HCT116 (cell line): ENCODE measurements at regions not wholly inside any gene's neighbourhood (a gene's known extent, or its start where the extent isn't known, plus 50 kb on each side); places are given as distances from the start of the nearest gene placed in this dataset.

Experiments
- ATAC-seq: fragments of 200-7000 bp; cut with Tn5 transposase; 2 replicates; pipeline ENCODE4 v1.9.1; 2020; ENCODE audit warnings: mild to moderate bottlenecking, moderate library complexity
- BruUV-seq: library from RNA; stranded (reverse); fragments of 400-500 nt; replicated peaks from 2 replicates; lab custom pipeline; 2021; lab: Mats Ljungman, UMichigan
- CTCF ChIA-PET: fragments of 300-600 bp; sonication (Branson Sonifier 250); formaldehyde crosslinking; loops from one replicate; lab custom pipeline; 2021; ENCODE audit warnings: antibody characterized with exemption; lab: Charles Lee
- POLR2A ChIA-PET: fragments of 300-600, 350-600 bp; sonication (Branson Sonifier 250); formaldehyde crosslinking; loops from one replicate; lab custom pipeline; 2021; ENCODE audit warnings: antibody characterized with exemption; lab: Charles Lee
- RAD21 ChIA-PET, 2 experiments: fragments of 300-600 bp; sonication (Branson Sonifier 250); formaldehyde crosslinking; loops; one replicate each; lab custom pipeline; 2023; ENCODE audit warnings: low total read pairs in 2 of 2; ENCODE audit not compliant: uncharacterized antibody in 2 of 2, unreplicated experiment in 2 of 2, low non-redundant PET in 1 of 2; lab: Charles Lee
- DNase-seq: peaks from one replicate; pipeline ENCODE4 v3.0.0-alpha.2; 2010; ENCODE audit warnings: low read depth, low spot score
- H2AFZ ChIP-seq: fragments of 200-600 bp; shearing (Covaris generic), sonication (generic); 2 replicates; pipeline ENCODE4 v1.6.1; 2017; ENCODE audit warnings: low read depth, mixed run types, mixed read lengths, antibody characterized with exemption, low read length; ENCODE audit not compliant: poor library complexity, severe bottlenecking
- H3K27ac ChIP-seq: 2 replicates; pipeline ENCODE4 v1.5.1; 2012; ENCODE audit warnings: low read depth, low read length
- H3K27me3 ChIP-seq: fragments of 200-600 bp; sonication (generic); 2 replicates; pipeline ENCODE4 v1.6.1; 2016; ENCODE audit warnings: mixed run types, low read length, mixed read lengths; ENCODE audit not compliant: insufficient read depth
- H3K36me3 ChIP-seq, 2 experiments: fragments of 200-500 bp in 1 of 2; fragments of 200-600 bp in 1 of 2; sonication (Bioruptor generic) in 1 of 2; sonication (generic) in 1 of 2; 2 replicates each; pipeline versions ENCODE4 v1.5.1 to v1.6.1; 2014 to 2016; ENCODE audit warnings: low read length in 2 of 2, inconsistent platforms in 1 of 2, mixed read lengths in 1 of 2, mixed run types in 1 of 2; ENCODE audit not compliant: insufficient read depth in 2 of 2, control insufficient read depth in 1 of 2
- H3K4me1 ChIP-seq, 2 experiments: fragments of 200-600 bp in 1 of 2; sonication (generic) in 1 of 2; 2 replicates each; pipeline versions ENCODE4 v1.5.1 to v1.6.1; 2012 to 2017; ENCODE audit warnings: low read length in 2 of 2, inconsistent platforms in 1 of 2, mild to moderate bottlenecking in 1 of 2, mixed read lengths in 1 of 2, mixed run types in 1 of 2, moderate library complexity in 1 of 2; ENCODE audit not compliant: insufficient read depth in 2 of 2, control insufficient read depth in 1 of 2
- H3K4me2 ChIP-seq: fragments of 200-600 bp; sonication (generic); 2 replicates; pipeline ENCODE4 v1.6.1; 2017; ENCODE audit warnings: mixed run types, low read length, mixed read lengths
- H3K4me3 ChIP-seq, 2 experiments: fragments of 200-600 bp in 1 of 2; sonication (generic) in 1 of 2; replicated peaks in 1 of 2; 2 replicates each; pipeline ENCODE4 v1.5.1; 2011 to 2016; ENCODE audit warnings: low read length in 2 of 2, control low read depth in 1 of 2, low read depth in 1 of 2, mild to moderate bottlenecking in 1 of 2, mixed read lengths in 1 of 2, mixed run types in 1 of 2
- H3K79me2 ChIP-seq: fragments of 200-600 bp; sonication (generic); 2 replicates; pipeline ENCODE4 v1.6.1; 2017; ENCODE audit warnings: mild to moderate bottlenecking, mixed run types, low read length, moderate library complexity, mixed read lengths; ENCODE audit not compliant: insufficient read depth
- H3K9ac ChIP-seq: fragments of 200-600 bp; sonication (generic); 2 replicates; pipeline ENCODE4 v1.6.1; 2016; ENCODE audit warnings: low read length, mixed read lengths
- H3K9me2 ChIP-seq: fragments of 200-600 bp; sonication (generic), shearing (Covaris generic); 2 replicates; pipeline ENCODE4 v1.6.1; 2017; ENCODE audit warnings: mixed run types, mild to moderate bottlenecking, moderate library complexity; ENCODE audit not compliant: insufficient read depth
- H3K9me3 ChIP-seq, 2 experiments: fragments of 200-500 bp in 1 of 2; fragments of 200-600 bp in 1 of 2; sonication (Bioruptor generic) in 1 of 2; sonication (generic) in 1 of 2; 2 replicates each; pipeline ENCODE4 v1.6.1; 2014 to 2017; ENCODE audit warnings: low read length in 2 of 2, mixed read lengths in 2 of 2, inconsistent platforms in 1 of 2, low read depth in 1 of 2, mild to moderate bottlenecking in 1 of 2, mixed run types in 1 of 2, moderate library complexity in 1 of 2; ENCODE audit not compliant: control insufficient read depth in 1 of 2, insufficient read depth in 1 of 2
- H4K20me1 ChIP-seq: fragments of 200-600 bp; sonication (generic), shearing (Covaris generic); 2 replicates; pipeline ENCODE4 v1.6.1; 2017; ENCODE audit warnings: mixed run types, mild to moderate bottlenecking, moderate library complexity; ENCODE audit not compliant: insufficient read depth
- CBX3 ChIP-seq: IDR thresholded peaks from 2 replicates; pipeline ENCODE4 v1.6.1; 2012; ENCODE audit warnings: low read depth
- CEBPB ChIP-seq: IDR thresholded peaks from 2 replicates; pipeline ENCODE4 v1.6.1; 2012; ENCODE audit warnings: low read depth
- ELF1 ChIP-seq: IDR thresholded peaks from 2 replicates; pipeline ENCODE4 v1.6.1; 2012; ENCODE audit warnings: low read depth, borderline replicate concordance
- FOSL1 ChIP-seq: IDR thresholded peaks from 2 replicates; pipeline ENCODE4 v1.6.1; 2012; ENCODE audit warnings: low read depth
- TCF7L2 ChIP-seq: IDR thresholded peaks from 2 replicates; pipeline ENCODE4 v1.7.0; 2011; ENCODE audit warnings: borderline replicate concordance, inconsistent platforms; ENCODE audit not compliant: insufficient read depth, insufficient read length; ENCODE audit errors: extremely low read depth
- YY1 ChIP-seq: IDR thresholded peaks from 2 replicates; pipeline ENCODE4 v1.6.1; 2011; ENCODE audit warnings: low read length, low read depth, moderate library complexity, mild to moderate bottlenecking; ENCODE audit not compliant: insufficient replicate concordance; ENCODE audit errors: extremely low read depth
- ZNF274 ChIP-seq: fragments of 200-500 bp; sonication (Bioruptor generic); IDR thresholded peaks from 2 replicates; pipeline ENCODE4 v1.6.1; 2014; ENCODE audit warnings: mild to moderate bottlenecking, low read depth, low read length, inconsistent platforms
- intact Hi-C: fragments of 100-400 bp; cut with micrococcal nuclease; formaldehyde crosslinking; loops from 2 replicates; pipeline ENCODE4 v1.10.0; 2022
- TF ChIP-seq, protein P1 (sequence below): IDR thresholded peaks from 2 replicates; pipeline ENCODE4 v1.6.1; 2012
- TF ChIP-seq, protein P2 (sequence below), 3 experiments: fragments of 200-600 bp in 1 of 3; sonication (generic) in 1 of 3; IDR thresholded peaks in 2 of 3; conservative IDR thresholded peaks in 1 of 3; 2 replicates each; pipeline ENCODE4 v1.5.1; 2012 to 2017; ENCODE audit warnings: low read depth in 2 of 3, low read length in 2 of 3, antibody characterized with exemption in 1 of 3, borderline replicate concordance in 1 of 3, control low read depth in 1 of 3, mild to moderate bottlenecking in 1 of 3, mixed read lengths in 1 of 3, mixed run types in 1 of 3, moderate library complexity in 1 of 3; ENCODE audit not compliant: insufficient read depth in 1 of 3

DNA sequence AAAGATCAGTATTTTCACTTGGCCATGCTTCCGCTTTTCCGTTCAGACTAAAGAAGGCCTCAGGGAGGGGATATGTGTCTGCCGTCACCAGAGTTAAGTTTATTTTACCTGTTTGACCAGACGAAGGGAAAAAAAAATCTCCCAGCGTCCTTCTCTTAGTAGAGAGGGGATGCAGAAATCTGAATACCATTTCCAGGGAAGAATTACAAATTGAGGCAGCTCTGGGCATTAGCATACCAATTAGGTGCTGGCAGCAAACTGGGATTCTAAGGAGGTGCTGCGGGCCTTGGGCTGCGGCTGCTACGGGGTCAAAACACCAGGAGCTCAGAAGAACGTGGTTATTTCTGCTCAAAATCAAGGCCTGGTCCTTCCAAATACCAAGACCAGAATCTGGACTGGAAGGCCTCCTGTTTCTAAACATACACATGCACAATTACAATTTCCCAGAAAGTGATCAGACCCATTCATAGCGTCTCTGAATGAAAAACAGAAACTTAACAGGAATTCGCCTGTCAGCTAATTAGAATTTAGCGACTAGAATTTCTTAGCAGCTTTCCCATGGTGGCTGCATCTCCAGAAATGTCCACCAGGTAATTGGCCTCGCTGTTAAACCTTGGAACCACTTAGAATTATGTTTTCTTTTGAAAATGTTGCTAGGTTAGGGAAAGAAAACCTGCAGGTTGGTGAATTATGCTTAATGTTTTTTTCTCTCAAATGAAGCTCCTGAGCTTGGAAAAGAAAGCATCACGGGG lies 617.0 kb downstream of the VRK1 start:
- CTCF ChIA-PET: no interaction called here
- BruUV-seq: no TSS peak
- no peak overlapping the region for H3K27ac ChIP-seq

DNA sequence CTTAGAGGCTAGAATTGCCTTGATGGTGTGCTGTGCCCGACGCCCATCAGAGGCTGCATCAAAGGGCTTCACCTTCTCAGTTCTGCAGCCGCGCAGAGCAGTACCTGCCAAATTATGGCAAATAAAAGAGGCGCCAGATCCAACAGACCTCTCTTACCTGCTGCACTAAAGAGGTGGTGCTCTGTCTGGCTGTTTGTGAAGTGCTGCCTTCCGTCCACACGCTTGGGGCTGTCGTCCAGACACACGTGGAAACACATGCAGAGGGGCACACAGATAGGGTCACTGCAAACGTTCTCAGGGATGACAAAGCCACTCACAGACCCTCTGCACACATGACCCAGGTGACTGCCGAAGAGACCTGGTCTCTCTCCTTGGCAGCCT lies 617.5 kb downstream of the VRK1 start:
- Histone ChIP-seq H3K9me3 (no peaks in the 10 kb centered on the region), H3K36me3 (no peaks in the 10 kb centered on the region), H3K4me3 (no peak overlapping the region), H2AFZ (no peak overlapping the region), H3K4me2 (no peak overlapping the region), H3K9ac (no peak overlapping the region), H3K27ac (no peak overlapping the region), H3K9me2 (no peaks in the 10 kb centered on the region), H3K4me1 (no peaks in the 10 kb centered on the region), H4K20me1 (no peaks in the 10 kb centered on the region), H3K79me2 (no peaks in the 10 kb centered on the region), H3K27me3 (peaks cover 30% of the 10 kb centered on the region)
- ChIA-PET CTCF (no interaction called here), RAD21 (no interaction called here), POLR2A (no interaction called here)
- no peak for ATAC-seq
- intact Hi-C loops: no loop called here
- no peak for DNase-seq
- BruUV-seq: no TSS peak
- no peak for TF ChIP-seq ZNF274
- TF ChIP-seq YY1: no peak
- TF ChIP-seq, protein P1, sequence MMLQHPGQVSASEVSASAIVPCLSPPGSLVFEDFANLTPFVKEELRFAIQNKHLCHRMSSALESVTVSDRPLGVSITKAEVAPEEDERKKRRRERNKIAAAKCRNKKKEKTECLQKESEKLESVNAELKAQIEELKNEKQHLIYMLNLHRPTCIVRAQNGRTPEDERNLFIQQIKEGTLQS: no peak
- TF ChIP-seq TCF7L2: no peak
- no peak for TF ChIP-seq CBX3
- TF ChIP-seq FOSL1: no peak
- no peak for TF ChIP-seq CEBPB

More for the DNA sequence above, 617.0 kb downstream of the VRK1 start:
- Histone ChIP-seq H3K9ac (no peak overlapping the region), H3K4me2 (no peak overlapping the region), H2AFZ (no peak overlapping the region), H3K9me3 (no peaks in the 10 kb centered on the region), H3K79me2 (no peaks in the 10 kb centered on the region), H3K27me3 (peaks cover 30% of the 10 kb centered on the region), H4K20me1 (no peaks in the 10 kb centered on the region), H3K4me3 (no peak overlapping the region), H3K36me3 (no peaks in the 10 kb centered on the region), H3K9me2 (no peaks in the 10 kb centered on the region), H3K4me1 (no peaks in the 10 kb centered on the region)
- ATAC-seq (no peak), DNase-seq (no peak)
- ChIA-PET POLR2A (no interaction called here), RAD21 (no interaction called here)
- TF ChIP-seq, protein P2, sequence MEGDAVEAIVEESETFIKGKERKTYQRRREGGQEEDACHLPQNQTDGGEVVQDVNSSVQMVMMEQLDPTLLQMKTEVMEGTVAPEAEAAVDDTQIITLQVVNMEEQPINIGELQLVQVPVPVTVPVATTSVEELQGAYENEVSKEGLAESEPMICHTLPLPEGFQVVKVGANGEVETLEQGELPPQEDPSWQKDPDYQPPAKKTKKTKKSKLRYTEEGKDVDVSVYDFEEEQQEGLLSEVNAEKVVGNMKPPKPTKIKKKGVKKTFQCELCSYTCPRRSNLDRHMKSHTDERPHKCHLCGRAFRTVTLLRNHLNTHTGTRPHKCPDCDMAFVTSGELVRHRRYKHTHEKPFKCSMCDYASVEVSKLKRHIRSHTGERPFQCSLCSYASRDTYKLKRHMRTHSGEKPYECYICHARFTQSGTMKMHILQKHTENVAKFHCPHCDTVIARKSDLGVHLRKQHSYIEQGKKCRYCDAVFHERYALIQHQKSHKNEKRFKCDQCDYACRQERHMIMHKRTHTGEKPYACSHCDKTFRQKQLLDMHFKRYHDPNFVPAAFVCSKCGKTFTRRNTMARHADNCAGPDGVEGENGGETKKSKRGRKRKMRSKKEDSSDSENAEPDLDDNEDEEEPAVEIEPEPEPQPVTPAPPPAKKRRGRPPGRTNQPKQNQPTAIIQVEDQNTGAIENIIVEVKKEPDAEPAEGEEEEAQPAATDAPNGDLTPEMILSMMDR (IDR thresholded peaks at IDR 0.05 in 2 of 3, conservative IDR thresholded peaks at IDR 0.05 in 1 of 3; ENCODE audit: borderline replicate concordance in 1 of 3, insufficient read depth in 1 of 3, low read depth in 2 of 3, low read length in 2 of 3): peak in 1 of 3 experiments; percentile 17; a peak in 1 of 6 replicates
- TF ChIP-seq YY1 (no peak), ELF1 (no peak)
- intact Hi-C loops: no loop called here
